Tibial nerve (tissue), 4 donors: ENCODE measurements at regions not wholly inside any gene's neighbourhood (a gene's known extent, or its start where the extent isn't known, plus 50 kb on each side); places are given as distances from the start of the nearest gene placed in this dataset.

Source experiments
- EP300 ChIP-seq, 2 donors: sonication (generic); formaldehyde crosslinking; IDR thresholded peaks; one replicate each; pipeline ENCODE4 v1.6.1; 2017; ENCODE audit warnings: antibody characterized with exemption in 2 of 2, mild to moderate bottlenecking in 1 of 2
- POLR2A ChIP-seq, 2 donors: fragments of 450-650 bp; IDR thresholded peaks; one replicate each; pipeline ENCODE4 v1.6.1; 2017; ENCODE audit warnings: antibody characterized with exemption in 2 of 2, mild to moderate bottlenecking in 2 of 2, moderate library complexity in 2 of 2
- TF ChIP-seq, protein P1 (sequence below), 5 experiments: fragments of 200-600 bp in 3 of 5; fragments of 450-650 bp in 2 of 5; sonication (generic) in 3 of 5; IDR thresholded peaks; one replicate each; pipeline ENCODE4 v1.5.1; 2016 to 2019; ENCODE audit warnings: antibody characterized with exemption in 5 of 5, mild to moderate bottlenecking in 3 of 5, moderate library complexity in 2 of 5

DNA sequence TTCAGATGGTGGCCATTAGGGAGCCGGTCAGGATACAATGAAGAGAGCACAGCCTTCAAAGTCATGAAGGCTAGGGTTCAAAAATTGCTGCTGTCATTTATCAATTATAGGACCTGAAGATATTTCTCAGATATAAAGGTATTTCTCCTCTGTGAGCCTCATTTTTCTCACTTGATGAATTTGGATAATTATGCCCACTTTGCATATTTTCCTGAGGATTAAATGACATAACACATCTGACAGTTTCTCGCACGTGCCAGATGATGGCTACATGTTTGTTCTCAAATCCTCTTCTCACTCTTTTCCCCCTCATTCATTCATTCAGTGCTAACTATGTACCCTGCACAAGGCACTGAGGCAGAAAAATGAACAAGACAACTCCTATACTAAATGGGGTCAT, 391.6 kb downstream of the INHBA start:
- TF ChIP-seq, protein P1, sequence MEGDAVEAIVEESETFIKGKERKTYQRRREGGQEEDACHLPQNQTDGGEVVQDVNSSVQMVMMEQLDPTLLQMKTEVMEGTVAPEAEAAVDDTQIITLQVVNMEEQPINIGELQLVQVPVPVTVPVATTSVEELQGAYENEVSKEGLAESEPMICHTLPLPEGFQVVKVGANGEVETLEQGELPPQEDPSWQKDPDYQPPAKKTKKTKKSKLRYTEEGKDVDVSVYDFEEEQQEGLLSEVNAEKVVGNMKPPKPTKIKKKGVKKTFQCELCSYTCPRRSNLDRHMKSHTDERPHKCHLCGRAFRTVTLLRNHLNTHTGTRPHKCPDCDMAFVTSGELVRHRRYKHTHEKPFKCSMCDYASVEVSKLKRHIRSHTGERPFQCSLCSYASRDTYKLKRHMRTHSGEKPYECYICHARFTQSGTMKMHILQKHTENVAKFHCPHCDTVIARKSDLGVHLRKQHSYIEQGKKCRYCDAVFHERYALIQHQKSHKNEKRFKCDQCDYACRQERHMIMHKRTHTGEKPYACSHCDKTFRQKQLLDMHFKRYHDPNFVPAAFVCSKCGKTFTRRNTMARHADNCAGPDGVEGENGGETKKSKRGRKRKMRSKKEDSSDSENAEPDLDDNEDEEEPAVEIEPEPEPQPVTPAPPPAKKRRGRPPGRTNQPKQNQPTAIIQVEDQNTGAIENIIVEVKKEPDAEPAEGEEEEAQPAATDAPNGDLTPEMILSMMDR (IDR thresholded peaks at IDR 0.05): no peak
- no peak for TF ChIP-seq POLR2A (IDR thresholded peaks at IDR 0.05)
- TF ChIP-seq EP300 (IDR thresholded peaks at IDR 0.05): no peak
